ENCODE measurements at regions not wholly inside any gene's neighbourhood (a gene's known extent, or its start where the extent isn't known, plus 50 kb on each side); places are given as distances from the start of the nearest gene placed in this dataset.

GRCh38 chr16:17847234-17847795 lies 376.6 kb upstream of the XYLT1 start:
- DNase-seq = no peak

GRCh38 chr16:17846030-17846429 lies 375.3 kb upstream of the XYLT1 start:
- no peak for DNase-seq

- DNase-seq = no peak
These were observed 374.3 kb upstream of the XYLT1 start for GRCh38 chr16:17845031-17845430.

- no peak for DNase-seq
These were observed 373.1 kb upstream of the XYLT1 start for GRCh38 chr16:17843905-17844304.

GRCh38 chr16:17839907-17840306 lies 369.1 kb upstream of the XYLT1 start:
- peak; percentile 60 for DNase-seq

- no peak for DNase-seq
These were observed 368.5 kb upstream of the XYLT1 start for GRCh38 chr16:17839272-17839671.

GRCh38 chr16:17836868-17837602 lies 366.3 kb upstream of the XYLT1 start:
- peak; percentile 24 for DNase-seq

GRCh38 chr16:17835118-17835876 lies 364.5 kb upstream of the XYLT1 start:
- DNase-seq = no peak

GRCh38 chr16:17832738-17833137 lies 362.0 kb upstream of the XYLT1 start:
- no peak for DNase-seq

- DNase-seq = no peak
These were observed 360.6 kb upstream of the XYLT1 start for GRCh38 chr16:17831330-17831729.

GRCh38 chr16:17830651-17831050 lies 359.9 kb upstream of the XYLT1 start:
- peak; percentile 57 for DNase-seq

GRCh38 chr16:17829811-17830210 lies 359.1 kb upstream of the XYLT1 start:
- DNase-seq = no peak

- DNase-seq = no peak
These were observed 357.3 kb upstream of the XYLT1 start for GRCh38 chr16:17828012-17828411.

- no peak for DNase-seq
These were observed 356.6 kb upstream of the XYLT1 start for GRCh38 chr16:17827313-17827712.

- no peak for DNase-seq
These were observed 347.2 kb upstream of the XYLT1 start for GRCh38 chr16:17817943-17818342.

GRCh38 chr16:17817260-17817659 lies 346.5 kb upstream of the XYLT1 start:
- no peak for DNase-seq

GRCh38 chr16:17812771-17813170 lies 342.0 kb upstream of the XYLT1 start:
- DNase-seq = no peak

- peak; percentile 35 for DNase-seq
These were observed 334.1 kb upstream of the XYLT1 start for GRCh38 chr16:17804857-17805256.

GRCh38 chr16:17803625-17804410 lies 333.1 kb upstream of the XYLT1 start:
- no peak for DNase-seq

- peak; percentile 20 for DNase-seq
These were observed 331.8 kb upstream of the XYLT1 start for GRCh38 chr16:17802571-17802970.

- DNase-seq = no peak
These were observed 330.3 kb upstream of the XYLT1 start for GRCh38 chr16:17801068-17801467.

- DNase-seq = no peak
These were observed 328.0 kb upstream of the XYLT1 start for GRCh38 chr16:17798716-17799115.

GRCh38 chr16:17793354-17793753 lies 322.6 kb upstream of the XYLT1 start:
- no peak for DNase-seq
